Endodermal cell (in vitro differentiated cells): ENCODE measurements at regions not wholly inside any gene's neighbourhood (a gene's known extent, or its start where the extent isn't known, plus 50 kb on each side); places are given as distances from the start of the nearest gene placed in this dataset.

Source experiments
- DNase-seq: peaks from one replicate; pipeline ENCODE4 v3.0.0-alpha.2; 2017
- H3K27ac ChIP-seq: 2 replicates; pipeline ENCODE4 v1.5.1; 2013; ENCODE audit warnings: mild to moderate bottlenecking, low read depth, low read length, moderate library complexity
- H3K27me3 ChIP-seq: 2 replicates; pipeline ENCODE4 v1.6.1; 2013; ENCODE audit warnings: mild to moderate bottlenecking, low read length, moderate library complexity; ENCODE audit not compliant: insufficient read depth, control insufficient read depth, poor library complexity, severe bottlenecking
- H3K36me3 ChIP-seq: 2 replicates; pipeline ENCODE4 v1.7.0; 2013; ENCODE audit warnings: mild to moderate bottlenecking, low read length, moderate library complexity; ENCODE audit not compliant: control insufficient read depth, insufficient read depth
- H3K4me1 ChIP-seq: one replicate; pipeline ENCODE4 v1.7.0; 2013; ENCODE audit warnings: low read length; ENCODE audit not compliant: control insufficient read depth, insufficient read depth
- H3K4me3 ChIP-seq: 2 replicates; pipeline ENCODE4 v1.5.1; 2013; ENCODE audit warnings: mild to moderate bottlenecking, low read length, moderate library complexity
- H3K9ac ChIP-seq: 2 replicates; pipeline ENCODE4 v1.6.1; 2013; ENCODE audit warnings: mild to moderate bottlenecking, low read length, moderate library complexity; ENCODE audit not compliant: poor library complexity, severe bottlenecking; ENCODE audit errors: extremely low read depth
- H3K9me3 ChIP-seq: 2 replicates; pipeline ENCODE4 v1.6.1; 2013; ENCODE audit warnings: mild to moderate bottlenecking, low read length, moderate library complexity; ENCODE audit not compliant: control insufficient read depth
- H3K27ac Mint-ChIP-seq: 2 replicates; pipeline ENCODE4 v1.8.0; 2020; ENCODE audit warnings: mixed read lengths
- H3K27me3 Mint-ChIP-seq: 2 replicates; pipeline ENCODE4 v1.8.0; 2021; ENCODE audit warnings: mild to moderate bottlenecking, mixed read lengths; ENCODE audit not compliant: insufficient read depth
- H3K36me3 Mint-ChIP-seq: 2 replicates; pipeline ENCODE4 v1.8.0; 2020; ENCODE audit warnings: low read depth, mixed read lengths
- H3K4me1 Mint-ChIP-seq: 2 replicates; pipeline ENCODE4 v1.8.0; 2020; ENCODE audit warnings: mixed read lengths
- H3K4me3 Mint-ChIP-seq: 2 replicates; pipeline ENCODE4 v1.8.0; 2020; ENCODE audit warnings: mild to moderate bottlenecking, moderate library complexity, mixed read lengths
- H3K9me3 Mint-ChIP-seq: 2 replicates; pipeline ENCODE4 v1.8.0; 2020; ENCODE audit warnings: mild to moderate bottlenecking, mixed read lengths
- WGBS, 2 experiments: methylation state at CpG; one replicate each; pipeline versions ENCODE4 v1.1.5 to v1.1.7; 2013; ENCODE audit warnings: missing lambda C conversion rate in 2 of 2, mixed read lengths in 1 of 2; ENCODE audit not compliant: insufficient coverage in 1 of 2, insufficient read length in 1 of 2; 5-methylcytosine and 5-hydroxymethylcytosine counted together
- TF ChIP-seq, protein P1 (sequence below): fragments of 200-600 bp; sonication (generic); conservative IDR thresholded peaks from 2 replicates; pipeline ENCODE4 v1.5.0; 2021; ENCODE audit warnings: antibody characterized with exemption, mild to moderate bottlenecking

DNA sequence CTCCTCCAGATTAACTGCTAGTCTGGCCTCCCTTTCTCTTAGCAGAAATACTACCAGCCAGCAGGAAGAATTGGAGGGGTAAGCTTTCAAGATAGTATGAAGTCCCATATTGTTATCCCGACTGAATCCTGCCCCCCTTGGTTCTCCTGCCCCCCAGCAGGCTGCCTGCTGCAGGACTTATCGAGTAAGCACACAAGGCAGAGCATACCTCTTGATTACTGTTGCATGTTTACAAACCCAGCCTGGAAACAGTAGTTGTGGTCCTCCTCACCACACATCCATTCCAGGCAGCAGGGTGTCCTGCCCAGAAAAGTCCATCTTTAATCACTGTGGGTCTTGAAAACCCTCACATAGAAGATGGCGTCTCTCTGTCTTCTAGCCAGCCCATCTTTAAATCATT is 66.8 kb upstream of the PPP2R3A start:
- H3K4me1 ChIP-seq, result no peaks in the 10 kb centered on the region
- H3K9me3 Mint-ChIP-seq, result peaks cover 2% of the 10 kb centered on the region
- no peak for DNase-seq
- peaks cover 1% of the 10 kb centered on the region for H3K27me3 Mint-ChIP-seq
- H3K9ac ChIP-seq, result no peak overlapping the region
- no peaks in the 10 kb centered on the region for H3K36me3 Mint-ChIP-seq
- peaks cover 10% of the 10 kb centered on the region for H3K9me3 ChIP-seq
- H3K27ac Mint-ChIP-seq, result no peak overlapping the region
- 80 to 94% methylated on average over 1 to 3 of the region's 3 CpGs for WGBS, 2 experiments
- H3K36me3 ChIP-seq, result no peaks in the 10 kb centered on the region
- no peak overlapping the region for H3K4me3 Mint-ChIP-seq
- no peak overlapping the region for H3K4me3 ChIP-seq
- TF ChIP-seq, protein P1, sequence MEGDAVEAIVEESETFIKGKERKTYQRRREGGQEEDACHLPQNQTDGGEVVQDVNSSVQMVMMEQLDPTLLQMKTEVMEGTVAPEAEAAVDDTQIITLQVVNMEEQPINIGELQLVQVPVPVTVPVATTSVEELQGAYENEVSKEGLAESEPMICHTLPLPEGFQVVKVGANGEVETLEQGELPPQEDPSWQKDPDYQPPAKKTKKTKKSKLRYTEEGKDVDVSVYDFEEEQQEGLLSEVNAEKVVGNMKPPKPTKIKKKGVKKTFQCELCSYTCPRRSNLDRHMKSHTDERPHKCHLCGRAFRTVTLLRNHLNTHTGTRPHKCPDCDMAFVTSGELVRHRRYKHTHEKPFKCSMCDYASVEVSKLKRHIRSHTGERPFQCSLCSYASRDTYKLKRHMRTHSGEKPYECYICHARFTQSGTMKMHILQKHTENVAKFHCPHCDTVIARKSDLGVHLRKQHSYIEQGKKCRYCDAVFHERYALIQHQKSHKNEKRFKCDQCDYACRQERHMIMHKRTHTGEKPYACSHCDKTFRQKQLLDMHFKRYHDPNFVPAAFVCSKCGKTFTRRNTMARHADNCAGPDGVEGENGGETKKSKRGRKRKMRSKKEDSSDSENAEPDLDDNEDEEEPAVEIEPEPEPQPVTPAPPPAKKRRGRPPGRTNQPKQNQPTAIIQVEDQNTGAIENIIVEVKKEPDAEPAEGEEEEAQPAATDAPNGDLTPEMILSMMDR, result no peak
- H3K27me3 ChIP-seq, result no peaks in the 10 kb centered on the region
- no peak overlapping the region for H3K27ac ChIP-seq
- no peaks in the 10 kb centered on the region for H3K4me1 Mint-ChIP-seq

DNA sequence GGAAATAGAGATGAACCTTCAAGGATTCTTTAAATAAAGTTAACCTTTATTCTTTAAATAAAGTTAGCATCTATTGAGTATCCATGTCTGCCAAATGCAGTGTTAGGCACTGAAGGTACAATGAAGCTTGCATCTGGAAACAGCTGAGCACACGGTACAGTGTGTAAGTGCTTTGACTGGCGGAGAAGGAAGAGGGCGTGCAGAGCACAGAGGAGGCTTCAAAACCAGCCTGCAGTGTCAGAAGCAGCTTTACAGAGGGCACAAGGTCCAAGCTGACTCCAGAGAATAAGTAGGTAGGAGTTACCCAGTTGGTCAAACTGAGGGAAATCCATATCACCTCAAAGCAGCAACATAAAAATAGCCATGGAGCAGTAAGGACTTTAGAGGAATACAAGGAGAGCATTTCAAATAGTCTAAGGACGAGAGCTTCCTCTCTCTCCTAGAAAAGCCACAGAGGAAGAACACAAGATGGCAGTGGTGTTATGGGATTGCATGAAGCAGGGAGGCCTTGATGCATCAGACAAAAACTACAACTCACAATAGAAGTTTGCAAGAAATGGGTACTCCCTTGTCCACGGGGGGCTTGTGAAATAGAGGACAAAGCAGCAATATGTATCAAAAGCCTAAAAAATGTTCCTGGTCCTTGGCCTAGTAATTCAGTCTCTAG is 60.3 kb upstream of the PPP2R3A start:
- no peak overlapping the region for H3K4me3 ChIP-seq
- peaks cover 3% of the 10 kb centered on the region for H3K4me1 Mint-ChIP-seq
- no peak overlapping the region for H3K9ac ChIP-seq
- no peaks in the 10 kb centered on the region for H3K27me3 ChIP-seq
- H3K4me3 Mint-ChIP-seq, result no peak overlapping the region
- H3K36me3 Mint-ChIP-seq, result no peaks in the 10 kb centered on the region
- no peaks in the 10 kb centered on the region for H3K36me3 ChIP-seq
- H3K9me3 Mint-ChIP-seq, result peaks cover 2% of the 10 kb centered on the region
- no peak for DNase-seq
- WGBS, 2 experiments, result 81 to 83% methylated on average over 4 to 5 of the region's 5 CpGs
- TF ChIP-seq, protein P1, result peak; percentile 65
- no peaks in the 10 kb centered on the region for H3K4me1 ChIP-seq
- H3K27me3 Mint-ChIP-seq, result peaks cover 1% of the 10 kb centered on the region
- peaks cover 10% of the 10 kb centered on the region for H3K9me3 ChIP-seq
- H3K27ac Mint-ChIP-seq, result no peak overlapping the region
- no peak overlapping the region for H3K27ac ChIP-seq

DNA sequence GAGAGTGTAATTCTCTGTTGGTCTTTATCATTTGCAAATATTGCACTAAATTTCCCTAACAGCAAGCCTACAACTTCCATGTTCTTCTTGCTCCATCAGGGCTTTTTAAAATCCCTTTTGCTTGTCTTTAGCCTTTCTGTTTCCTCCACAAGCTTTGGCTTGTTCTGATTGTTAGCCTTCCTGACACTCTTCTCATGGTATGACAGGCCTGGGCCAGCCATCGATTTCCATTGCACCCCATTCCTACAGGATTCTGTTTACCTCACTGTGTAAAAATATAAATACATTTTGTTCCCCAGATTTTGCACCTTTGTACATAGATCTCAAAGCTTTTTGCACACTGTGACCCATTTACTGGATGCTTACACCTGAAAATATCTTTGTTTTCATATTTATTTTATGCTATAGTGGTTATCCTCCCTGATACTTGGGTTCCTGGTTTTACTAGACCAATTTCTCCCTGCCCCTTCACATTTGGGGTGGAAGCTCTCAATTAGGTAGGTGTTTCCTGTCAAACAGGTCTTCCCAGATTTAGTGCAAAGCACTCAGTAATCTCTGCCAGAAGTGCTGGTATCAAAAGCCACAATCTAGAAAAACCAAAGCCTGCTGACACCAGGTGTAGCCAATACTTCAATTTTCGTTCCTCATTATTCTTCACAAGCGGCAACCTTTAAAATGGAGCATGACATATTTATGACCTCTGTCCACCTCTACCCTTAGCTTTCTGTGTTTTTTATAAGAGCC is 57.9 kb upstream of the PPP2R3A start:
- TF ChIP-seq, protein P1, result no peak

More for the DNA sequence above, 57.9 kb upstream of the PPP2R3A start:
- Mint-ChIP-seq H3K9me3 (peaks cover 3% of the 10 kb centered on the region), H3K4me3 (no peak overlapping the region), H3K36me3 (no peaks in the 10 kb centered on the region), H3K27ac (no peak overlapping the region), H3K4me1 (peaks cover 3% of the 10 kb centered on the region), H3K27me3 (no peaks in the 10 kb centered on the region)
- H3K27me3 ChIP-seq, result no peaks in the 10 kb centered on the region
- WGBS, 2 experiments, result 93 to 94% methylated on average over 3 of the region's 3 CpGs
- no peak overlapping the region for H3K27ac ChIP-seq
- H3K4me3 ChIP-seq, result no peak overlapping the region
- no peaks in the 10 kb centered on the region for H3K36me3 ChIP-seq
- no peaks in the 10 kb centered on the region for H3K9me3 ChIP-seq
- DNase-seq, result no peak
- no peak overlapping the region for H3K9ac ChIP-seq
- H3K4me1 ChIP-seq, result no peaks in the 10 kb centered on the region
